Common myeloid progenitor, CD34-positive (primary cell): ENCODE measurements at regions not wholly inside any gene's neighbourhood (a gene's known extent, or its start where the extent isn't known, plus 50 kb on each side); places are given as distances from the start of the nearest gene placed in this dataset.

ENCODE experiments used
- CTCF ChIA-PET: fragments of 350-600 bp; sonication (Branson Sonifier 250); formaldehyde crosslinking; loops from one replicate; lab custom pipeline; 2021; ENCODE audit warnings: antibody characterized with exemption; lab: Charles Lee
- POLR2A ChIA-PET: fragments of 350-600 bp; sonication (Branson Sonifier 250); formaldehyde crosslinking; loops from one replicate; lab custom pipeline; 2021; ENCODE audit warnings: antibody characterized with exemption; lab: Charles Lee
- DNase-seq, 3 donors: peaks; one replicate each; pipeline versions ENCODE4 v3.0.0 to v3.0.0-alpha.2; 2013
- H3K27ac ChIP-seq, 2 experiments: 1 replicate in 1 of 2; 2 replicates in 1 of 2; pipeline ENCODE4 v1.7.0; 2013; ENCODE audit warnings: inconsistent platforms in 2 of 2, low read length in 2 of 2, mild to moderate bottlenecking in 2 of 2, low read depth in 1 of 2, moderate library complexity in 1 of 2; ENCODE audit not compliant: severe bottlenecking in 2 of 2, insufficient read depth in 1 of 2, poor library complexity in 1 of 2
- H3K27me3 ChIP-seq, 5 experiments: replicated peaks in 2 of 5; 1 replicate in 3 of 5; 2 replicates in 2 of 5; pipeline versions ENCODE4 v1.6.1 to v1.7.0; 2013; ENCODE audit warnings: low read length in 4 of 5, mild to moderate bottlenecking in 2 of 5, moderate library complexity in 2 of 5, inconsistent platforms in 1 of 5; ENCODE audit not compliant: insufficient read depth in 5 of 5, control insufficient read depth in 4 of 5
- H3K36me3 ChIP-seq, 4 experiments: 1 replicate in 2 of 4; 2 replicates in 2 of 4; pipeline versions ENCODE4 v1.6.1 to v1.7.0; 2013; ENCODE audit warnings: low read length in 3 of 4, control low read depth in 1 of 4, mild to moderate bottlenecking in 1 of 4; ENCODE audit not compliant: control insufficient read depth in 4 of 4, insufficient read depth in 4 of 4
- H3K4me1 ChIP-seq, 4 experiments: 1 replicate in 3 of 4; 2 replicates in 1 of 4; pipeline versions ENCODE4 v1.6.1 to v1.7.1; 2013; ENCODE audit warnings: low read length in 3 of 4, mild to moderate bottlenecking in 3 of 4, control low read depth in 1 of 4, inconsistent platforms in 1 of 4, moderate library complexity in 1 of 4; ENCODE audit not compliant: control insufficient read depth in 4 of 4, insufficient read depth in 4 of 4; ENCODE audit errors: control extremely low read depth in 1 of 4
- H3K4me3 ChIP-seq, 7 experiments: 1 replicate in 4 of 7; 2 replicates in 3 of 7; pipeline versions ENCODE4 v1.5.1 to v1.7.0; 2013; ENCODE audit warnings: mild to moderate bottlenecking in 7 of 7, low read length in 6 of 7, moderate library complexity in 6 of 7, inconsistent platforms in 2 of 7, low read depth in 2 of 7, control low read depth in 1 of 7; ENCODE audit not compliant: insufficient read depth in 4 of 7, control insufficient read depth in 1 of 7; ENCODE audit errors: extremely low read depth in 1 of 7
- H3K9me3 ChIP-seq, 5 experiments: 1 replicate in 4 of 5; 2 replicates in 1 of 5; pipeline versions ENCODE4 v1.6.1 to v1.7.1; 2013; ENCODE audit warnings: low read length in 4 of 5, mild to moderate bottlenecking in 2 of 5, inconsistent platforms in 1 of 5, low read depth in 1 of 5, moderate library complexity in 1 of 5; ENCODE audit not compliant: control insufficient read depth in 4 of 5, insufficient read depth in 2 of 5; ENCODE audit errors: control extremely low read depth in 1 of 5
- whole genome bisulfite sequencing: methylation state at CpG from one replicate; pipeline ENCODE4 v1.1.5; 2013; ENCODE audit not compliant: insufficient coverage; 5-methylcytosine and 5-hydroxymethylcytosine counted together

GRCh38 chr10:78700413-78700812 lies 368.4 kb upstream of the ZMIZ1 start:
- CTCF ChIA-PET, result no interaction called here
- DNase-seq, result peak; percentile 3 to 6 (median 4)

GRCh38 chr10:78700816-78701520 lies 367.8 kb upstream of the ZMIZ1 start:
- H3K9me3 ChIP-seq, result no peaks in the 10 kb centered on the region
- H3K27me3 ChIP-seq, result peaks cover 0 to 3% (median 0%) of the 10 kb centered on the region in 5 experiments
- no peaks in the 10 kb centered on the region for H3K36me3 ChIP-seq
- no peak for DNase-seq
- POLR2A ChIA-PET, result no interaction called here
- H3K4me3 ChIP-seq, result no peak overlapping the region
- WGBS, result 100% methylated on average over 1 of the region's 2 CpGs
- no peak overlapping the region for H3K27ac ChIP-seq
- H3K4me1 ChIP-seq, result peaks cover 0 to 14% (median 2%) of the 10 kb centered on the region in 4 experiments
- CTCF ChIA-PET, result no interaction called here

More at GRCh38 chr10:78700413-78700812, 368.4 kb upstream of the ZMIZ1 start:
- POLR2A ChIA-PET, result no interaction called here
- Histone ChIP-seq H3K27me3 (peaks cover 0 to 3% (median 0%) of the 10 kb centered on the region in 5 experiments), H3K4me1 (peaks cover 0 to 14% (median 2%) of the 10 kb centered on the region in 4 experiments), H3K4me3 (no peak overlapping the region), H3K9me3 (no peaks in the 10 kb centered on the region), H3K36me3 (no peaks in the 10 kb centered on the region), H3K27ac (no peak overlapping the region)

- peaks cover 0 to 3% (median 0%) of the 10 kb centered on the region in 5 experiments for H3K27me3 ChIP-seq
- no peaks in the 10 kb centered on the region for H3K36me3 ChIP-seq
- no peaks in the 10 kb centered on the region for H3K9me3 ChIP-seq
- no peak overlapping the region for H3K4me3 ChIP-seq
- POLR2A ChIA-PET, result no interaction called here
- H3K4me1 ChIP-seq, result peaks cover 0 to 14% (median 2%) of the 10 kb centered on the region in 4 experiments
- DNase-seq, result no peak
- H3K27ac ChIP-seq, result no peak overlapping the region
- WGBS, result 95% methylated on average over 6 of the region's 8 CpGs
- CTCF ChIA-PET, result no interaction called here
These were observed 366.6 kb upstream of the ZMIZ1 start for GRCh38 chr10:78702186-78702585.

- H3K4me3 ChIP-seq, result no peak overlapping the region
- H3K36me3 ChIP-seq, result no peaks in the 10 kb centered on the region
- no peak for DNase-seq
- H3K9me3 ChIP-seq, result no peaks in the 10 kb centered on the region
- H3K27me3 ChIP-seq, result peaks cover 0 to 3% (median 0%) of the 10 kb centered on the region in 5 experiments
- no peak overlapping the region for H3K27ac ChIP-seq
- ChIA-PET POLR2A (no interaction called here), CTCF (no interaction called here)
- WGBS, result 95% methylated on average over 5 of the region's 6 CpGs
- H3K4me1 ChIP-seq, result peaks cover 0 to 14% (median 2%) of the 10 kb centered on the region in 4 experiments
These were observed 365.9 kb upstream of the ZMIZ1 start for GRCh38 chr10:78702876-78703275.

- Histone ChIP-seq H3K4me1 (peaks cover 0 to 14% (median 2%) of the 10 kb centered on the region in 4 experiments), H3K36me3 (no peaks in the 10 kb centered on the region), H3K4me3 (no peak overlapping the region), H3K27ac (no peak overlapping the region), H3K9me3 (no peaks in the 10 kb centered on the region), H3K27me3 (peaks cover 0 to 3% (median 0%) of the 10 kb centered on the region in 5 experiments)
- DNase-seq, result no peak
- ChIA-PET CTCF (no interaction called here), POLR2A (no interaction called here)
- 95% methylated on average over 6 of the region's 6 CpGs for WGBS
These were observed 365.2 kb upstream of the ZMIZ1 start for GRCh38 chr10:78703593-78703992.

- Histone ChIP-seq H3K36me3 (no peaks in the 10 kb centered on the region), H3K27me3 (peaks cover 0 to 3% (median 0%) of the 10 kb centered on the region in 5 experiments), H3K4me1 (no peaks in the 10 kb centered on the region), H3K9me3 (no peaks in the 10 kb centered on the region), H3K27ac (no peak overlapping the region), H3K4me3 (no peak overlapping the region)
- ChIA-PET CTCF (interaction anchor here (0.6 to 1.1 kb wide), 3 partner anchors 9 to 261 kb away, joined by 3 read pairs; no protein-coding TSS in a partner anchor), POLR2A (no interaction called here)
- no peak for DNase-seq
- 100% methylated on average over 1 of the region's 2 CpGs for WGBS
These were observed 362.5 kb upstream of the ZMIZ1 start for GRCh38 chr10:78706256-78706655.

GRCh38 chr10:78706726-78707540 lies 361.8 kb upstream of the ZMIZ1 start:
- Histone ChIP-seq H3K4me1 (no peaks in the 10 kb centered on the region), H3K9me3 (no peaks in the 10 kb centered on the region), H3K4me3 (no peak overlapping the region), H3K36me3 (no peaks in the 10 kb centered on the region), H3K27ac (no peak overlapping the region), H3K27me3 (peaks cover 0 to 3% (median 0%) of the 10 kb centered on the region in 5 experiments)
- no peak for DNase-seq
- WGBS, result 100% methylated on average over 3 of the region's 5 CpGs
- ChIA-PET CTCF (interaction anchor here (1.1 kb wide), 1 partner anchor 10 kb away, joined by 3 read pairs; no protein-coding TSS in a partner anchor), POLR2A (no interaction called here)
